Nephron progenitor cell (in vitro differentiated cells): ENCODE measurements at regions not wholly inside any gene's neighbourhood (a gene's known extent, or its start where the extent isn't known, plus 50 kb on each side); places are given as distances from the start of the nearest gene placed in this dataset.

Experiments
- DNase-seq: peaks from one replicate; pipeline ENCODE4 v3.0.0; 2021
- H3K27ac Mint-ChIP-seq: 2 replicates; pipeline ENCODE4 v1.8.0; 2021; ENCODE audit warnings: mild to moderate bottlenecking, moderate library complexity, mixed read lengths
- H3K27me3 Mint-ChIP-seq: 2 replicates; pipeline ENCODE4 v1.8.0; 2021; ENCODE audit warnings: mild to moderate bottlenecking, low read depth, mixed read lengths; ENCODE audit not compliant: poor library complexity
- H3K36me3 Mint-ChIP-seq: 2 replicates; pipeline ENCODE4 v1.8.0; 2021; ENCODE audit warnings: low read depth, mixed read lengths
- H3K4me1 Mint-ChIP-seq: 2 replicates; pipeline ENCODE4 v1.8.0; 2021; ENCODE audit warnings: mixed read lengths
- H3K4me3 Mint-ChIP-seq: 2 replicates; pipeline ENCODE4 v1.8.0; 2021; ENCODE audit warnings: mild to moderate bottlenecking, moderate library complexity, mixed read lengths
- H3K9me3 Mint-ChIP-seq: 2 replicates; pipeline ENCODE4 v1.8.0; 2021; ENCODE audit warnings: mild to moderate bottlenecking, moderate library complexity, mixed read lengths
- TF ChIP-seq, protein P1 (sequence below): fragments of 200-600 bp; sonication (generic); IDR thresholded peaks from 2 replicates; pipeline ENCODE4 v1.5.0; 2021; ENCODE audit warnings: antibody characterized with exemption

DNA sequence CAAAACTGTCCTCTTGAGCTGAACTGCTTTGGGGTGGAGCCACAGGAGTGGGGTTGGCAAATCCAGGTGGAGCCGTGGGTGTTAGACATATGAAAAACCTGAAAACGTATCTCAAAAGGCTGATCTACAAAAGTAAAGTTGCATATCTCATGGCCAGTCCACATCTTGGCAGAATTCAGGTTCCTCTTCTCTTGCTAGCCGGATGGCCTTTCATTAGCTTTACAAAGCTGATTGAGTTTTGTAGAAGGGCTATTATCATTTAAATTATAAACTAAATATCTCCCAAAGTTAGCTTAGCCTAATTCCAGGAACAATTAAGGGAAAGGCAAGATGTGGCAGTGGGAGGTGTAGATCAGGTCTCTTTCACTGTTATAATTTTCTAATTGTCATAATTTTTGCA is 1427.7 kb downstream of the EFNB2 start:
- H3K36me3 Mint-ChIP-seq: peaks cover under 1% of the 10 kb centered on the region
- peaks cover 14% of the 10 kb centered on the region for H3K9me3 Mint-ChIP-seq
- H3K27me3 Mint-ChIP-seq: peaks cover 3% of the 10 kb centered on the region
- H3K27ac Mint-ChIP-seq: no peak overlapping the region
- DNase-seq: no peak
- no peak overlapping the region for H3K4me3 Mint-ChIP-seq
- TF ChIP-seq, protein P1, sequence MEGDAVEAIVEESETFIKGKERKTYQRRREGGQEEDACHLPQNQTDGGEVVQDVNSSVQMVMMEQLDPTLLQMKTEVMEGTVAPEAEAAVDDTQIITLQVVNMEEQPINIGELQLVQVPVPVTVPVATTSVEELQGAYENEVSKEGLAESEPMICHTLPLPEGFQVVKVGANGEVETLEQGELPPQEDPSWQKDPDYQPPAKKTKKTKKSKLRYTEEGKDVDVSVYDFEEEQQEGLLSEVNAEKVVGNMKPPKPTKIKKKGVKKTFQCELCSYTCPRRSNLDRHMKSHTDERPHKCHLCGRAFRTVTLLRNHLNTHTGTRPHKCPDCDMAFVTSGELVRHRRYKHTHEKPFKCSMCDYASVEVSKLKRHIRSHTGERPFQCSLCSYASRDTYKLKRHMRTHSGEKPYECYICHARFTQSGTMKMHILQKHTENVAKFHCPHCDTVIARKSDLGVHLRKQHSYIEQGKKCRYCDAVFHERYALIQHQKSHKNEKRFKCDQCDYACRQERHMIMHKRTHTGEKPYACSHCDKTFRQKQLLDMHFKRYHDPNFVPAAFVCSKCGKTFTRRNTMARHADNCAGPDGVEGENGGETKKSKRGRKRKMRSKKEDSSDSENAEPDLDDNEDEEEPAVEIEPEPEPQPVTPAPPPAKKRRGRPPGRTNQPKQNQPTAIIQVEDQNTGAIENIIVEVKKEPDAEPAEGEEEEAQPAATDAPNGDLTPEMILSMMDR: no peak
- no peaks in the 10 kb centered on the region for H3K4me1 Mint-ChIP-seq

DNA sequence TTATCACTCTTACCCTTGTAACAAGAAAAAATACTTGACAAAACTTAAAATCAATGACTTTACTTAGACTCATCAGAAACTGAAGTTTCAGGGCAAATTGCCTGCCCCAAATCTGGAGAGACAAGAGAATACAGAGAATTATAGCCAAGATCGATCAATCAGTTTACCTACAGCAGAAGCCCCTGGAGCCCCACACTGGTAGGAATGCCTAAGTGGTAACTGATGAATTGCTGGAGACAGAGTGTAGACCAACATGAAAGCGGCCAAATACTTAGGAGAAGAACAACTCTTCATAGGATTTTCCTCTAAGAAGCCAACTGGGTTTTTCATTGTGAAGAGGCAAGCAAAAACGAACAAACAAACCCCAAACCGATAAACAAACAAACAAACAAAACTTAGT is 1430.0 kb downstream of the EFNB2 start:
- TF ChIP-seq, protein P1: no peak
- Mint-ChIP-seq H3K27me3 (no peaks in the 10 kb centered on the region), H3K27ac (no peak overlapping the region), H3K36me3 (no peaks in the 10 kb centered on the region), H3K4me1 (no peaks in the 10 kb centered on the region), H3K9me3 (peaks cover 4% of the 10 kb centered on the region), H3K4me3 (no peak overlapping the region)
- no peak for DNase-seq

DNA sequence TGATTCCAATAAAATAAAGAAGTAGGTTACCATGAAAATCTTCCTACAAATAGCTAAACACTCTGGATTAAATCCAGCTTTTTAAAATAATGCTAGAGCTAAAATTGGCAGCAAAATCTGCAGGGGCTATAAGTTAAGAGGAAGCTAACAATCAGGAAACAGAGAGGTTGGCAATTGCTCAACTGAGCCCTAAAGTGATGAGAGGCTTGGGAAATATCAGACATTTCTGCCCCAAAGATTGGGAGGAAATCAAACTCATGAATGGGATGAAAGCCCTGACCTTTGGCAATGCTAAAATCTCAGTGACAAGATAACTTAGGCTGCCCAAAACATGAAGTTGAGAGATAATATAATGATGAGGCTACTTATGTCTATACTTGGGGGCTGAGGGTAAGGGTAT is 1437.9 kb downstream of the EFNB2 start:
- H3K27ac Mint-ChIP-seq: no peak overlapping the region
- H3K4me3 Mint-ChIP-seq: no peak overlapping the region
- H3K36me3 Mint-ChIP-seq: no peaks in the 10 kb centered on the region
- no peaks in the 10 kb centered on the region for H3K27me3 Mint-ChIP-seq
- H3K9me3 Mint-ChIP-seq: no peaks in the 10 kb centered on the region
- TF ChIP-seq, protein P1: no peak
- H3K4me1 Mint-ChIP-seq: no peaks in the 10 kb centered on the region
- no peak for DNase-seq

DNA sequence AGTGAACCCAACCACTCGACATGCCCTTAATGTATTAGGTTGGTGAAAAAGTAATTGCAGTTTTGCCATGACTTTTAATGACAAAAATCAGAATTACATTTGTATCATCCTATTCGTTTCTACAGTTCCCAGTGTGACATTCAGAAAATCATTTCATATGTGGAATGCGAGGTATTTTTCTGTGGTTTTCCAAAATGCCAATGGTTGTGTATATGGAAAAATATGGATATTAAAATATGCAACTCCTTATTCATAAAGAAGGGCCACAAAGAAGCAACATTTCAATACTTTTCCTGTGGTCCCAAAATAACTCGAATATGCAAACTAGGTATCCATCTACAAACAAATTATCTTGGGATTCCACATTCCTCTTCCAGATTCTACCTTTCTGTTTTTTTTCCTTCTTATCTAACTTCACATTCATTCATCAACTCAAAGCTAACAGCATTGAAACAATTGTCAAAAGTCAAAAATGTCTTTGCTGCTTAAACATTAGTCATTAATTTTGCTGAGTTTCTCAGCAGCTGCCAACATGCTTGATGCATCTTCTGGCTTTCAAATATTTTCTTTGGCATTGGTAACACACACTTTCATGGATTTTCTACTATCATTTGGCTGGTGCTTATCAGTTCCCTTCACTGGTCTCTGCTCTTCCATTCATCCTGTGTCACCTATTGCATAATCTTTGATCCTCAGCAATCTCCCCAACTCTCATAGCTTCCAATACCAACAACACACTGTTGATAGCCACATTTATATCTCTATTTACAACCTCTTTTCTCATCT is 1445.4 kb downstream of the EFNB2 start:
- Mint-ChIP-seq H3K36me3 (no peaks in the 10 kb centered on the region), H3K9me3 (no peaks in the 10 kb centered on the region), H3K4me3 (no peak overlapping the region), H3K27me3 (no peaks in the 10 kb centered on the region), H3K4me1 (peaks cover 11% of the 10 kb centered on the region), H3K27ac (no peak overlapping the region)
- TF ChIP-seq, protein P1: no peak
- DNase-seq: no peak

DNA sequence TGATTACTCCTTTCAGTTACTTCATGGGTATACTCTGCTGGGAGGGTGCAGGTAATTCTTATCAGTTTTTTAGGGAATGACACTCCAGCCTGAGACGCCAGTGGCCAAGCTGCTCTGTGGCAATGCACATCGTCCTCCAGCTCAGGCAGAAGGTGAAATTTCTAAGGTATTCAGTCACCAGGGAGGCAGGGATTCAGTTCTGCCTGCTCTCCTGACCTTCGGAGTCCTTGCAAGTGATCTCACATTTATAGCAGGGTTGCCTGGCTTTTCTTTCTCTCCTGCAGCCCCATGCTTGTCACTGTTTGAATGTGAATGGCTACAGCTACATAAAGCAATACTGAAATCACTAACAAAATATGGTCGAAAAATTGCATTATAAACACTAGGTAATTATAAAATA is 1447.5 kb downstream of the EFNB2 start:
- Mint-ChIP-seq H3K9me3 (no peaks in the 10 kb centered on the region), H3K36me3 (no peaks in the 10 kb centered on the region), H3K4me1 (peaks cover 11% of the 10 kb centered on the region), H3K27ac (peak overlapping the region; percentile 64), H3K27me3 (no peaks in the 10 kb centered on the region), H3K4me3 (no peak overlapping the region)
- peak; percentile 3 for DNase-seq
- TF ChIP-seq, protein P1: no peak

DNA sequence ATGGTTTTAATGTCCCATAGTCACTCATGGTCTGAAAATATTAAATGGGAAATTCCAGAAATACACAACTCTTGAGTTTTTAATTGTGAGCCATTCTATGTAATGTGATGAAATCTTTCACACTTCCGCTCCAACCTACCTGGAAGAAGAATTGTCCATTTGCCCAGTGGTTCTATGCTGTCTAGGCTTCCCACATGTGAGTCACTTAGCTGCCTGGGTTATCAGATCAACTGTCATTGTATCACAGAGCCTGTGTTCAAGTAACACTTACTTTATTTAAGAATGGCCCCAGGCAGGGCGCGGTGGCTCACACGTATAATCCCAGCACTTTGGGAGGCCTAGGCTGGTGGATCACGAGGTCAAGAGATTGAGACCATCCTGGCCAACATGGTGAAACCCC is 1450.5 kb downstream of the EFNB2 start:
- peaks cover 11% of the 10 kb centered on the region for H3K4me1 Mint-ChIP-seq
- DNase-seq: no peak
- H3K36me3 Mint-ChIP-seq: no peaks in the 10 kb centered on the region
- no peak overlapping the region for H3K4me3 Mint-ChIP-seq
- TF ChIP-seq, protein P1: no peak
- H3K27ac Mint-ChIP-seq: no peak overlapping the region
- H3K27me3 Mint-ChIP-seq: no peaks in the 10 kb centered on the region
- H3K9me3 Mint-ChIP-seq: no peaks in the 10 kb centered on the region
